Motor neuron (in vitro differentiated cells): ENCODE measurements at regions not wholly inside any gene's neighbourhood (a gene's known extent, or its start where the extent isn't known, plus 50 kb on each side); places are given as distances from the start of the nearest gene placed in this dataset.
A peak's percentile ranks its signal among the peaks of the same experiment; 100 is the strongest.

Experiments
- ATAC-seq, 8 experiments: fragments of 200-7000 bp; cut with Tn5 transposase; replicated peaks in 6 of 8; 2 replicates each; pipeline ENCODE4 v1.8.0; 2021; ENCODE audit warnings: mild to moderate bottlenecking in 8 of 8, moderate library complexity in 8 of 8
- H3K27ac ChIP-seq, 2 donors: fragments of 250-450 bp; sonication (Bioruptor Pico); 2 replicates each; pipeline ENCODE4 v1.9.0; 2021; ENCODE audit warnings: antibody characterized with exemption in 2 of 2, mild to moderate bottlenecking in 2 of 2, moderate library complexity in 1 of 2
- H3K4me1 ChIP-seq, 2 donors: fragments of 250-450 bp; sonication (Bioruptor Pico); replicated peaks in 1 of 2; 2 replicates each; pipeline ENCODE4 v1.6.1; 2021; ENCODE audit warnings: antibody characterized with exemption in 2 of 2, mild to moderate bottlenecking in 2 of 2, moderate library complexity in 1 of 2
- H3K4me3 ChIP-seq, 5 donors: fragments of 250-450 bp; sonication (Bioruptor Pico); 2 replicates each; pipeline ENCODE4 v1.9.0; 2021; ENCODE audit warnings: antibody characterized with exemption in 5 of 5, mild to moderate bottlenecking in 5 of 5, moderate library complexity in 4 of 5
- WGBS, 10 experiments: fragments of 450-650 bp; shearing (Covaris generic); methylation state at CpG; one replicate each; pipeline ENCODE4 v1.0.0; 2022; 5-methylcytosine and 5-hydroxymethylcytosine counted together
- in situ Hi-C, 9 experiments: fragments of 400-800 bp; cut with MboI; loops; one replicate each; pipeline ENCODE4 v1.15.0; 2021; ENCODE audit warnings: low sequenced_read_pairs in 9 of 9, low pct_unique_long_range_greater_than_20kb in 2 of 9; ENCODE audit not compliant: unreplicated experiment in 9 of 9

GRCh38 chr2:236317938-236318396 is 53.8 kb upstream of the ASB18 start:
- peaks cover 0 to 3% of the 10 kb centered on the region in 2 donors for H3K4me1 ChIP-seq
- H3K4me3 ChIP-seq = no peak overlapping the region
- 20 to 95% (median 80%) methylated on average over 1 to 7 of the region's 15 CpGs; no CpG with 5 or more reads in 7 of the 10 experiments for WGBS, 10 experiments
- no peak overlapping the region for H3K27ac ChIP-seq
- ATAC-seq = peak in 2 of 8 experiments; percentile 13 to 14
- in situ Hi-C loops = no loop called here

GRCh38 chr2:236318401-236318800 is 54.2 kb upstream of the ASB18 start:
- peaks cover 0 to 3% of the 10 kb centered on the region in 2 donors for H3K4me1 ChIP-seq
- in situ Hi-C loops = no loop called here
- no peak overlapping the region for H3K27ac ChIP-seq
- no peak overlapping the region for H3K4me3 ChIP-seq
- 57 to 100% (median 100%) methylated on average over 1 to 3 of the region's 5 CpGs; no CpG with 5 or more reads in 3 of the 10 experiments for WGBS, 10 experiments
- ATAC-seq = no peak

DNA sequence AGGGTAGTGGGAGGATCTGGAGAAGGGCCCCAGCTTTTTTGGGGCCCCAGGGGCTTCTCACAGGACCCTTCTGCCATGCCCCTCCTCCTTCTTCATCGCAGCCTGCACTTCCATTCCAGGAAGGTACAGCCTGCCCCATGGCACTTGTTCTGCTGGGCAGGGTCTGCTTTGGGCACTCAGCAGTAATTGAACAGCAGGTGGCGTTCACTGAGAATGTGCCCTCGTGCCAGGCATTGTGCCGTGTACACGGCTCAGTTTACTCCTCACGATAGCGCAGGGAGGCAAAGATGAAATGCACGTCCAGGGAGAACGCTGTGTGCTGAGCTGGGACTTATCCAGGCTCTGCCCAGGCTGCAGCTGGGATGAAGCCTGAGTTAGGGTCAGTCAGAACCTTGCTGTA is 54.8 kb upstream of the ASB18 start:
- Histone ChIP-seq H3K27ac (no peak overlapping the region), H3K4me3 (no peak overlapping the region), H3K4me1 (peaks cover 0 to 3% of the 10 kb centered on the region in 2 donors)
- ATAC-seq = peak in 1 of 8 experiments; percentile 41
- in situ Hi-C loops = no loop called here
- 50 to 95% (median 76%) methylated on average over 2 to 9 of the region's 9 CpGs; no CpG with 5 or more reads in 2 of the 10 experiments for WGBS, 10 experiments

DNA sequence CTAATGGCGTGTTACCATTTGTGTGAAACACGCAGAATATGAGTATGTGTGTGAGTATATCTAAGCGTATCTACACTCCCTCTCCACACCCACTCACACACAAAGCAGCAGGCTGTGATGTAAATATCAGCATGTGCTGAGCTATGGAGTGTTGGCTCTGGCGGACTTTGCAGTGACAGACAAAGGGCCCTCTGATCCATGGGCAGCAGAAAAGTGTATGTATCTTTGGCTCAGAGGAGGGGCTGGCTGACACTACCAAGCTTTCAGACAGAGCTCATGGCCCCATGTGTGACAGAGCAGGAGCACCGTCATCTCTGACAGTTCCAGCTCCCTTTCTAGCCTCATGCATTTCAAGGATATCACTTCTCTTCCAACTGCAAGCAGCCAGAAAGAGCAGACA is 57.2 kb upstream of the ASB18 start:
- H3K4me1 ChIP-seq = peaks cover 0 to 3% of the 10 kb centered on the region in 2 donors
- in situ Hi-C loops = no loop called here
- whole genome bisulfite sequencing, 10 experiments = 40 to 92% (median 84%) methylated on average over 1 to 4 of the region's 5 CpGs; no CpG with 5 or more reads in 3 of the 10 experiments
- H3K4me3 ChIP-seq = no peak overlapping the region
- no peak overlapping the region for H3K27ac ChIP-seq
- ATAC-seq = peak in 5 of 8 experiments; percentile 39 to 64 (median 52)

DNA sequence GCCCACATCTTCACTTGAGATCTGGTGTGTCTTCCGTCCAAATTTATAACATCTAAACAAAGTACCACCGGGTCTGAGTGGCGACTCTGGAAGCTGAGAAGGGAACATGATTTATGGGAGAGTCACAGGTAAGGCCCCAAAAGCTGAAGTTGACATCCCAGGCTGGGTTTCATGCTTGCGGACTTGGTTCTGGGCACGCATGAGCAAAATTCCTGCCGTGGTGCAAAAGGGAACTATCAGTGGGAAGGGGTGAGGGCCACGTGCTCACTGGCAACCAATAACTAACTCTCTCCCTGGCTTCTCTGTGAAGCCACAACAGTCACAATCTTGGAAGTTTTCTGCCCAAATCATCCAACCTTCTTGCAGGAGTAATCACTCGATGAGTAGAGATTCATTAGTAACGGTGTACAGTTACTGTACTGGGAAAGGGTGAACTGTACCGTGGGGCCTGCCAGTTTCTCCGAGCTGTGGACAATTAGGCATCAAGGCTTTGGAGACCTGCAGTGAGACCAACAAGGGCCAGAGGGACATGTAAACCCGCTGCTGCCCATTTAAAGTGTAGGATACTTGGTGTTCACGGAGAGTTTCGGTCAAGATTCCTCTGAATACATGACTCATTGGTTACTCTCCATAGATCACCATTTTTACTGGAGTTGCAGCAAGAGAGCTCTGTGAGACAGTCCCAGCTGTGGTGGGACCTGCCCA is 69.4 kb upstream of the ASB18 start:
- no peak for ATAC-seq
- in situ Hi-C loops = loop anchor here in 4 of 9 experiments (25.0 kb wide), 1 partner anchor 729 kb away; no protein-coding TSS in a partner anchor
- Histone ChIP-seq H3K27ac (no peak overlapping the region), H3K4me1 (peaks cover 2 to 3% of the 10 kb centered on the region in 2 donors), H3K4me3 (no peak overlapping the region)
- WGBS, 10 experiments = 56 to 100% (median 91%) methylated on average over 2 to 14 of the region's 14 CpGs; no CpG with 5 or more reads in 2 of the 10 experiments

- H3K4me1 ChIP-seq = peaks cover 10% of the 10 kb centered on the region in 2 donors
- in situ Hi-C loops = loop anchor here in 4 of 9 experiments (25.0 kb wide), 1 partner anchor 728 kb away; no protein-coding TSS in a partner anchor
- ATAC-seq = no peak
- H3K27ac ChIP-seq = no peak overlapping the region
- WGBS, 10 experiments = 10 to 100% (median 86%) methylated on average over 1 to 9 of the region's 10 CpGs; no CpG with 5 or more reads in 3 of the 10 experiments
- no peak overlapping the region for H3K4me3 ChIP-seq
Observed at GRCh38 chr2:236334122-236334876, 70.1 kb upstream of the ASB18 start.

DNA sequence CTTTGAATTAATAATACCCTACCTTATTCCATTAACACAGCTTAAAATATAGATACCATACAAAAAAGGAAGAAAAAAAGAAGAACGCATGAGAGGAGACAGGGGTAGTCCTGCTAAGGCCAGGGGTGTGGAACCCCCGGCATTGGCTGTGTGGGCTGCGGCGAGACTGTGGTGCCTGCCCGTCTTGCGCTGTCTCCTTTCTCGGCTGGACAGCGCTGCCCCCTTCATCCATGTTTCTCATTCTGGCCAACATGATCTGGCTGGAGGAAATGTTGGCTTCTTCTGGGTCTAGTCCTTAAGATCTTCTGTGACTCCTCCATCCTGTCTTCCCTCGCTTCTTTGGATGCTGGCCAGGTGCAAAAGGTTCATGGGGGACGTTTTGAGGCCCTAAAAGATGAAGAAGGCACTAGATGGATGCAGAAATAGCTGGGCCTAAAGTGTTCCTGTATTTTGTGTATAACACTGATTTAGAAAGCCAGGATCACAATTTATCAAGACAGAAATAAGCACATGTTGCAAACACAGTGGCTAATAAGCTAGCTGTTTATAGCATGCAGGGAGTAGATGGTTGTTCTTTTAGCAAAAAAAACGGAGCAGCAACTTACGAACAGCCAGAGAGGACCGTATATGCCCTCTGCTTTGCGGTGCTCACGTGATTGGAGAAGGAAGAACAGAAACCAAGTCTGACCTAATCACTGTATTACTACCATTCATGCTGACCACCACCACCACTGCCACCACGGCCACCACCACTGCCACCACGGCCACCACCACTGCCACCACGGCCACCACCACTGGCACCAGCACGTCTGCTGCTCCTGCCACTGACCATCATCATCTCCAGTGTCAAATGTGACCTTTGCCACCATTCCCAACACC is 71.7 kb upstream of the ASB18 start:
- no peak for ATAC-seq
- Histone ChIP-seq H3K4me1 (peaks cover 12% of the 10 kb centered on the region in 2 donors), H3K4me3 (no peak overlapping the region), H3K27ac (no peak overlapping the region)
- in situ Hi-C loops = loop anchor here in 4 of 9 experiments (25.0 kb wide), 1 partner anchor 726 kb away; no protein-coding TSS in a partner anchor
- 50 to 100% (median 75%) methylated on average over 1 to 14 of the region's 19 CpGs; no CpG with 5 or more reads in 1 of the 10 experiments for WGBS, 10 experiments

DNA sequence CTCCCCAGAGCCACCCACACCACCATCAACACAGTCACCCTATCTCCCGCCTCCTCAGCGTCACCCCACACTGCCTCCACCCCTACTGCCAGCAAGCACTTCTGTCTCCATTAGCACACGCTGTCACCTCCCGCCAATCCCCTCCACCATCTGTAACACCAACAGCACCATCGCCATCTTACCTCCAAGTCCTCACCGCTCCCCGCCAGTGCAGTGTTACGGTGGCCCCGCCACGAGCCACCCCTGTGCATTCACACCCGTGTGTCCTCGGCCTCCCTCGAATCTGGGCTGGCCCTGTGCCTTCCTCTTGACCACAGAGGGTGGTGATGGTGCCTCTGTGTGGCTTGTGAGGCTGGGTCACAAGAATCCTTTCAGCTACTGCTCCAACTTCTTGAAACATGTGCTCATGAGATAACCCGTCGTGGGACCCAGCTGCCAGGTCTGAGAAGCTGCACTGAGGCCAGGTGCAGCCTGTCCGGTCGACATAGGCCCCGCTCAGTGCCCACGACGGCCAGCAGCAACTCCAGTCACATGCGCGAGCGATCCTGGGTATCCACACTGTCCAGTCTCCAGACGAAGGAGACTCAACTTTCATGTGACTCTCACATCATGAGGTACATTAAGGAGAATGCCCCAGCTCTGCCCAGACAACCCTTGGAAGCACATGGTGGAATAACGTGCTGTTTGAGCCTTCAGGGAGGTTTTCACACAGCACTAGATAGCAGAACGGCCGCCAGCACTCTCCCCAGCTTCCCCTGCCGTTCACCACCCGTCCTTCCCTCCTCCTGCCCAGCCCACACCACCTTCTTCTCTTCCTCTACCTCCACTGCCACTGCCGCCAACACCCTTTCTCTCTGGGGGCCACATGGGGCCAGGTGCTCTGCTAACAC is 72.6 kb upstream of the ASB18 start:
- ATAC-seq = no peak
- 40 to 100% (median 93%) methylated on average over 1 to 17 of the region's 30 CpGs; no CpG with 5 or more reads in 5 of the 10 experiments for WGBS, 10 experiments
- no peak overlapping the region for H3K27ac ChIP-seq

GRCh38 chr2:236337465-236338325 is 73.5 kb upstream of the ASB18 start:
- Histone ChIP-seq H3K4me3 (no peak overlapping the region), H3K27ac (no peak overlapping the region), H3K4me1 (peaks cover 25% of the 10 kb centered on the region in 2 donors)
- in situ Hi-C loops = loop anchor here in 4 of 9 experiments (25.0 kb wide), 1 partner anchor 725 kb away; no protein-coding TSS in a partner anchor
- ATAC-seq = no peak
- WGBS, 10 experiments = 54 to 97% (median 91%) methylated on average over 3 to 17 of the region's 19 CpGs

More for the DNA sequence above, 72.6 kb upstream of the ASB18 start:
- Histone ChIP-seq H3K4me1 (peaks cover 20 to 21% of the 10 kb centered on the region in 2 donors), H3K4me3 (no peak overlapping the region)
- in situ Hi-C loops = loop anchor here in 4 of 9 experiments (25.0 kb wide), 1 partner anchor 725 kb away; no protein-coding TSS in a partner anchor

- H3K4me3 ChIP-seq = no peak overlapping the region
- WGBS, 10 experiments = 17 to 100% (median 46%) methylated on average over 1 to 11 of the region's 12 CpGs; no CpG with 5 or more reads in 1 of the 10 experiments
- H3K4me1 ChIP-seq = peaks cover 25 to 28% of the 10 kb centered on the region in 2 donors
- peak; percentile 31 to 87 (median 73) for ATAC-seq
- in situ Hi-C loops = loop anchor here in 4 of 9 experiments (25.0 kb wide), 1 partner anchor 724 kb away; no protein-coding TSS in a partner anchor
- H3K27ac ChIP-seq = no peak overlapping the region
Observed at GRCh38 chr2:236338495-236339184, 74.4 kb upstream of the ASB18 start.
